NCI-H1930 (cell line): ENCODE measurements at regions not wholly inside any gene's neighbourhood (a gene's known extent, or its start where the extent isn't known, plus 50 kb on each side); places are given as distances from the start of the nearest gene placed in this dataset.

ENCODE experiments used
- DNase-seq, 2 experiments: peaks; one replicate each; lab custom pipeline; 2025; lab: John Stamatoyannopoulos, UW

GRCh38 chr1:5568321-5568720 is 423.9 kb downstream of the NPHP4 start:
- DNase-seq, result no peak

- DNase-seq, result no peak
These were observed 424.4 kb downstream of the NPHP4 start for GRCh38 chr1:5567839-5568238.

DNA sequence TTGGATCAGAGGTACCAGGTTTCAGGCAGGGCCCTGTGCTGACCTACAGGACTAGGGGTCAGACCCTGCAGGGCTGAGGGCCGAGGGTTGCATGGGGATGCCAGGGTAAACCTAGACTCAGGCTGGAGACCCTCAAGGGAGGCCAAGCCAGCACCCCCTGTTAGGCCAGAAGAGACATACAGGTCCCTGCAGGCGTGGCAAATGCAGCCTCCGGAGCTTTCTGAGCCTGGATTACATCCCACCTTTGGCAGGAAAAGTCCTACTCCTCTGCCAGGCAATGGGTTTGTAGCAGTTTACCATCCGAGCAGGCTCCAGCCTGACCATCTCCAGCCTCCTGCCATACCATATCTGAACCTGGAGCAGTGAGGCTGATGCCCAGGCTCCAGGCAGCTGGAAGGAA is 425.3 kb downstream of the NPHP4 start:
- no peak for DNase-seq

DNA sequence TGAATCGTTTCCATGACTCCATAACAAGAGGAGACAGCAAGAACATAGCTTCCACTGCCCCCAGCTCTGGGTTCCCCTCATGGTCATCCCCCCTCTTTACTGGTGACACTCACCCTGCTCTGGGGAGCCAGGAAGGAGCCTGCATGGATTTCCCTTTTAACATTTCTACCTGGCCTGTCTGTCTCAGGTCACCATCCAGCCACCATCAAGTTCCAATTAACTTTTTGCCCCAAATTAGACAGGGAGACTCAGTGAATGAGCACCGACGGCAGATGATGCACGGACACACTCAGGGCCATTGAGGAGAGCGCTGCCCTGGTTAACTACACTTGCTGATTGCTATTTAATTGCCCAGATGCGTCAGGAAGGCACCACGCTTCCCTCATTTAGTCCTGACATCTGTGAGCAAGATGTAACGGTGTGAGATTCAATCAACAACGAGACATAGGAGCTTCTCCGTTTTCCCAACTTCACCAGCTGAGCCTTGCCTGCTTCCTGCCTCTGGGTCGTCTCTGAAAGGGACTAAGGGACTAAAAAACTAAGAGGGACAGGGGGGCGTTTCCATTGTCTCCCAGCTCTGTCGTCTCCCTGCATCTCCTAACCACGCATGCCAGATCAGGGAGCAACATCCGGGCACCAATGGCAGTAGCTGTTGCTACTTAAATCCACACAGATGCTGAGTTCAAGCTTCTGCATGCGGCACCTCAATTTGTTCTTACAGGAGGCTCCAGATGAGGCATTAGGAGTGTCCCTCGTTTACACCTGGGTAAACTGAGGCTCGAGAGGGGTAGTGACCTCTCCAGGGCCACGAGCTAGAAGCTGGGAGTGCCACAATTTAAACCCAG is 426.7 kb downstream of the NPHP4 start:
- no peak for DNase-seq

- no peak for DNase-seq
These were observed 427.5 kb downstream of the NPHP4 start for GRCh38 chr1:5564578-5565257.

DNA sequence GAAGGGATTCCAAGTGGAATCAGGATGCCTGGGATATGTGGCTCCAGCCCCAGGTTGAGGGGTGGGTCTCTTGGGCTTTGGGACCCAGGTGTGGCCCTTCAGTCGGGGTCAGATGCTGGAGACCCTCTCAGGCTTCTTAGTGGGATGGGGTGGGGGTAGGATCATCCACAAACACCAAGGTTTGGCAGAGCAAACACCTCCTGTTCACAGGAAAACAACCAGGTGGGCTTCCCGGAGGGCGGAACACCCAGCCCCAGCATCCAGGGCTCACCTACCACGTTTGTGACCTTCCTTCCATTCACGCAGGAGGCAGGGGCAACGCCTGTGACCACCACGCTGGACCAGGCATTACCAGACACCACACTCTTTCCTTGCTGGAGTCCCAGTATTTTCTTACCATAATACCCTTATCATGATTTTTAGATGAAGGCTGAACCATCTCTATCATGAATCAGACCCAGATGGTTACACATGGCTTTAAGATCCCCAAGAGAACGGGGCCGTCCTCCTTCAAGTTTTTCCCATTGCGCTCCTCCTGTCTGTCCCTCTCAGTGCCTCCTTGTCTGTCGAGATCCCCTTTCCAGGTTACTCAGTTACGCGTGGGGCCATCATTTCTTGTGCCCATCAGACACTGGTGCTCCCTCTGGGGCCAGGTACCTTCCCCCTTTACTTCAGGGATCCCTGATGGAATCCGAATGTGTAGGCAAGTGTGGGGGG is 428.2 kb downstream of the NPHP4 start:
- no peak for DNase-seq

GRCh38 chr1:5562769-5563168 is 429.5 kb downstream of the NPHP4 start:
- no peak for DNase-seq

DNA sequence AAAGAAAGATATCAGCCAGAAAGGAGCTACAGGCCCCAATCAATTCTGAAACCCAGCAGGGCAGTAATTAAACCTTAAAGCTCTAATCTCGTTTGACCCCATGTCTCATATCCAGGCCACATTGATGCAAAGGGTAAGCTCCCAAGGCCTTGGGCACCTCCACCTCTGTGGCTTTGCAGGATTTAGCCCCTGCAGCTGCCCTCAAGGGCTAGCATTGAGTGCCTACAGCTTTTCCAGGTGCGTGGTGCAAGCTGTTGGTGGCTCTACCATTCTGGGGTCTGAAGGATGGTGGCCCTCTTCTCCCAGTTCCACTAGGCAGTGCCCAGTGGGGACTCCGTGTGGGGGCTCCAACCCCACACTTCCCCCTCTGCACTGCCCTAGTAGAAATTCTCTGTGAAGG is 429.9 kb downstream of the NPHP4 start:
- DNase-seq, result no peak

- DNase-seq, result no peak
These were observed 433.1 kb downstream of the NPHP4 start for GRCh38 chr1:5559078-5559477.

DNA sequence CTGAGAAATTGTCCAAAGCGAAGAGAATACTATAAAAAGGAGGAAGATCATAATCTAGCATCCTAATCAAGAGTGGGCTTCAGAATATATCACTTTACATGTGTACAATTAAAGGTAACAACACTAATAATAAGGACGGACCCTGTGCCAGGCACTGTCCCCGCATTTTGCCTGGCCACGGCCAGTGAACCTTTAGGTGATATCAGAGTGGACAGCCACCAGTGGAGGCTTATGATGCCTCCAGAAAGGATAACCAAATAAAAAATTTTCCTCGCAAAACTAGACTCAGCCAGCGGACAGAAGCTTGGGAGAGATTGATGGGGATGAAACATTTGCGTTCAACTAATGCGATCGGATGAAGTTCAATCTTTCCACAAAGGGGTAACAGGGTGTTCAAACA is 436.4 kb downstream of the NPHP4 start:
- DNase-seq, result no peak

DNA sequence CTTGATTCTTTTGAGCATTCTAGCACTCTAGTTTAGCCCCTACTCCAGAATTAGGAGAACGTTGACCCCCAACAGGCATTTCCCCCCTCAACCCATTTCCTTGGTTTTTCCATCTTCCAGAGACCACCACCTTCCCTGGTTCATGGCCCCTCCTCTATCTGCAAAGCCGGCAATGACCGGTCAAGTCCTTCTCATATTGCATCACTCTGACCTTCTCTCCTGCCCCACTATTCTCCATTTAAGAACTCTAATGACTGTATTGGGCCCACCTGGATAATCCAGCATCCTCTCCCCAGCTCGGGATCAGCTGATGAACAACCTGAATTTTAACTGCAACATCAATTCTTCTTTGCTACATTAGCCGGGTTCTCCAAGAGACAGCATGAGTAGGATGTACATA is 437.4 kb downstream of the NPHP4 start:
- no peak for DNase-seq

DNA sequence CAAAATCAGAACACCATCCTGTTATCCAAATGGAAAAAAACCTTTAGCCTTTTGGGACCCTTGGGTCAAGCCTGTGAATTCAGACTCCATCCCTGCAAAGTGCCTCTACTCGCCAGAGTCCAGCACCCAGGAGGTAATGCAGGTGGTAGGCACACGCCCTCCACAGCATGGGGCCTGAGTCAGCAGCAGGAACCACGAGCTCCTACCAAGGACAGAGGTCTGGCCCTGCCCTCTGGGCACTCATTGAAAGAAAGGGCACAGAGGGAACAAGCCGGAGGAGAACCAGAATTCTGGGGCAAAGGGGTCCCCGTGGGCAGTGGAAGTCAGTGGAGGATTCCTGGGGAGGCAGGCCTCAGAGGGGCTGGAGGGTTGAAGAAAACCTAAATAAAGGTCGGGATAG is 438.1 kb downstream of the NPHP4 start:
- no peak for DNase-seq

- no peak for DNase-seq
These were observed 439.3 kb downstream of the NPHP4 start for GRCh38 chr1:5552787-5553484.

GRCh38 chr1:5551274-5551975 is 440.8 kb downstream of the NPHP4 start:
- DNase-seq, result no peak

DNA sequence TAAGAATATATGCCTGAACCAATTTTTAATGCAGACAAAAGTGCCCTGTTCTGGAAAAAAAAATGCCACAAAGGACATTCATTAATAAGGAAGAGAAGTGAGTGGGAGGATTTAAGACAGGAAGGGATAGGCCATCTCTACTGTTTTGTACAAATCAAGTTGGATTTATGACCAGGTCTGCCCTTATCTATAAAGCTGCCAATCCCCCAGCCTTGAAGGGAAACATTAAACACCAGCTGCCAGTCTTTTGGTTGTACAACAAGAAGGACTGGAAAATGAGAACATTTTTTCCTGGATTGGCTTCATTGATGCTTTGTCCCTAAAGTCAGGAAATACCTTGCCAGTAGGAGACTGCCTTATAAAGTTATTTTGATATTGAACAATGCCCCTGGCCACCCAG is 444.0 kb downstream of the NPHP4 start:
- no peak for DNase-seq

DNA sequence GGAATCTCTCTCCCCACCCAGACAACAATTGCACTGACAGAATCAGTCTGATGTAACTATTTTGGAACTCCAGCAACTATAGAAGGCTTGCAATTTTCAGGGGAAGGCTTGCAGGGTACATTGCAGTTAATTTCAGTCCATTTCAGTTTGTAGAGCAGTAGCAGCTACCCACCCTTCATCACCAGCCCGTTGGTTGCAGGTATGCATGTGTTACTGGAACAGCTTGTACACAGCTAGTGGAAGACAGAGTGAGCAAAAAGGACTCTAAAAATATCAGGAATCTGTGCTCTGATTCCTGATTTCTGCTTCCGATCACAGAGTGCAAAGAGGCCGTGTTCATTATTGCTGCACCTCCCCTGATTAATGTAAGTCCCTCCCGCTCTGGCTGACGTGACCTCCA is 449.0 kb downstream of the NPHP4 start:
- no peak for DNase-seq

- no peak for DNase-seq
These were observed 459.4 kb downstream of the NPHP4 start for GRCh38 chr1:5532811-5533210.

- DNase-seq, result no peak
These were observed 465.2 kb downstream of the NPHP4 start for GRCh38 chr1:5526822-5527551.

GRCh38 chr1:5526385-5526750 is 465.9 kb downstream of the NPHP4 start:
- no peak for DNase-seq

DNA sequence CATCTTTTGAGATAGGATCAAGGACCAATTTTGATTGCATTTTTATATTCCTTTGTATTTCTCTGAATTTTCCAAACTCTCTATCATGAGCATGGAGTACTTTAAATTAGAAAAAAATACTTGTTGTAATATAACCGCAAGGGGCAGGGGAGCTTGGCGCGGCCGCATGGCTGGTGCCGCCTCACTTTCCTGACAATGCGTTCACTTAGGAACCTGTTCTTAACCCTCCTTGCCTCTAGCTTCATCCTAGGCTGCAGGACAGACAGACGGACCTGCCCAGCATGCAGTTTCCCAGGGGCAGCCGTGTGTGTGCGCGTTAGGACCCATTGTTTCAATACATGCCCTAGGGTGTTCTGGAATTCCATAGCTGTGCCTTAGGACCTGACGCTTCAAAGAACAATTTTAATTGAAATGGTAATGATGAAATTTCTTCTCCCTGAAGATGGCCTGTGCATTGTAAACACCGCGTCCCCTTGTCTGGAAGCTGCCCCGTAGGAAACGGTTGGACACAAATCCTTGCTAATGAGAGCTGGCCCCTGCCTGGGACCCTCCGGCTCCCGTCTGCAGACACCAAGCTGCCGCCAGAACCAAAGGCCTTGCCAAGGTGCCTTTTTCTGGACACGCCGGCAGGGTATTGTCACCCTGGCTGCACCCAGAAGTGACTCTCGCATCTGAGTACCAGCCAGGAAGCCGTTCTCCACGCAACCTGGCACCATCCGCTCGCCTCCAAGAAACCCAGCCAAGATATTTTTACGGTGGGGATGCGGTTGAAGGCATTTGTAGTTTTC is 466.4 kb downstream of the NPHP4 start:
- DNase-seq, result no peak
